ENCODE measurements at regions not wholly inside any gene's neighbourhood (a gene's known extent, or its start where the extent isn't known, plus 50 kb on each side); places are given as distances from the start of the nearest gene placed in this dataset.

GRCh38 chrX:40201329-40201885, 103.6 kb upstream of the BCOR start:
- no peaks in the 10 kb centered on the region for H3K4me1 ChIP-seq (ENCODE audit: control insufficient read depth in 2 of 3, insufficient read depth in 2 of 3, low read depth in 1 of 3, low read length in 3 of 3)
- H3K36me3 ChIP-seq (ENCODE audit: control insufficient read depth in 2 of 3, insufficient read depth in 3 of 3, low read length in 3 of 3) = no peaks in the 10 kb centered on the region
- no peak overlapping the region for H3K4me3 ChIP-seq (ENCODE audit: low read length in 3 of 3)
- intact Hi-C loops (cut with DNase I) = no loop called here
- DNase-seq = no peak
- FAIRE-seq = no peak
- H3K9me3 ChIP-seq (ENCODE audit: control insufficient read depth in 2 of 3, insufficient read depth in 1 of 3, low read length in 3 of 3) = no peaks in the 10 kb centered on the region
- H3K9ac ChIP-seq (ENCODE audit: low read length in 3 of 3) = no peak overlapping the region
- no peak overlapping the region for H3K27ac ChIP-seq (ENCODE audit: low read depth in 2 of 2, low read length in 2 of 2)
- H3K27me3 ChIP-seq (ENCODE audit: control insufficient read depth, insufficient read depth, low read length) = no peaks in the 10 kb centered on the region
- no peak for TF ChIP-seq CTCF (IDR thresholded peaks at IDR 0.05; ENCODE audit: borderline replicate concordance, extremely low read depth, insufficient read depth)

GRCh38 chrX:40199704-40200103, 101.9 kb upstream of the BCOR start:
- Histone ChIP-seq H3K27me3 (ENCODE audit: control insufficient read depth, insufficient read depth, low read length) (no peaks in the 10 kb centered on the region), H3K27ac (ENCODE audit: low read depth in 2 of 2, low read length in 2 of 2) (no peak overlapping the region), H3K9me3 (ENCODE audit: control insufficient read depth in 2 of 3, insufficient read depth in 1 of 3, low read length in 3 of 3) (no peaks in the 10 kb centered on the region), H3K36me3 (ENCODE audit: control insufficient read depth in 2 of 3, insufficient read depth in 3 of 3, low read length in 3 of 3) (no peaks in the 10 kb centered on the region), H3K4me1 (ENCODE audit: control insufficient read depth in 2 of 3, insufficient read depth in 2 of 3, low read depth in 1 of 3, low read length in 3 of 3) (no peaks in the 10 kb centered on the region), H3K9ac (ENCODE audit: low read length in 3 of 3) (no peak overlapping the region), H3K4me3 (ENCODE audit: low read length in 3 of 3) (no peak overlapping the region)
- intact Hi-C loops (cut with DNase I) = no loop called here
- no peak for FAIRE-seq
- no peak for DNase-seq
- no peak for TF ChIP-seq CTCF (IDR thresholded peaks at IDR 0.05; ENCODE audit: borderline replicate concordance, extremely low read depth, insufficient read depth)

- Histone ChIP-seq H3K27ac (ENCODE audit: low read depth in 2 of 2, low read length in 2 of 2) (no peak overlapping the region), H3K4me1 (ENCODE audit: control insufficient read depth in 2 of 3, insufficient read depth in 2 of 3, low read depth in 1 of 3, low read length in 3 of 3) (no peaks in the 10 kb centered on the region), H3K36me3 (ENCODE audit: control insufficient read depth in 2 of 3, insufficient read depth in 3 of 3, low read length in 3 of 3) (no peaks in the 10 kb centered on the region), H3K9me3 (ENCODE audit: control insufficient read depth in 2 of 3, insufficient read depth in 1 of 3, low read length in 3 of 3) (no peaks in the 10 kb centered on the region), H3K4me3 (ENCODE audit: low read length in 3 of 3) (no peak overlapping the region), H3K27me3 (ENCODE audit: control insufficient read depth, insufficient read depth, low read length) (no peaks in the 10 kb centered on the region), H3K9ac (ENCODE audit: low read length in 3 of 3) (no peak overlapping the region)
- DNase-seq (no peak), FAIRE-seq (no peak)
- intact Hi-C loops (cut with DNase I) = no loop called here
- no peak for TF ChIP-seq CTCF (IDR thresholded peaks at IDR 0.05; ENCODE audit: borderline replicate concordance, extremely low read depth, insufficient read depth)
Observed at GRCh38 chrX:40197071-40197470, 99.3 kb upstream of the BCOR start.

- no peak overlapping the region for H3K27ac ChIP-seq (ENCODE audit: low read depth in 2 of 2, low read length in 2 of 2)
- intact Hi-C loops (cut with DNase I) = no loop called here
- no peaks in the 10 kb centered on the region for H3K27me3 ChIP-seq (ENCODE audit: control insufficient read depth, insufficient read depth, low read length)
- FAIRE-seq (no peak), DNase-seq (no peak)
- no peak for TF ChIP-seq CTCF (IDR thresholded peaks at IDR 0.05; ENCODE audit: borderline replicate concordance, extremely low read depth, insufficient read depth)
- H3K9me3 ChIP-seq (ENCODE audit: control insufficient read depth in 2 of 3, insufficient read depth in 1 of 3, low read length in 3 of 3) = no peaks in the 10 kb centered on the region
- H3K9ac ChIP-seq (ENCODE audit: low read length in 3 of 3) = no peak overlapping the region
- no peaks in the 10 kb centered on the region for H3K4me1 ChIP-seq (ENCODE audit: control insufficient read depth in 2 of 3, insufficient read depth in 2 of 3, low read depth in 1 of 3, low read length in 3 of 3)
- H3K4me3 ChIP-seq (ENCODE audit: low read length in 3 of 3) = no peak overlapping the region
- no peaks in the 10 kb centered on the region for H3K36me3 ChIP-seq (ENCODE audit: control insufficient read depth in 2 of 3, insufficient read depth in 3 of 3, low read length in 3 of 3)
Observed at GRCh38 chrX:40195368-40195767, 97.6 kb upstream of the BCOR start.

Measured in kidney (tissue), 13 donors.